Skin epidermis (tissue), 12 donors: ENCODE measurements at regions not wholly inside any gene's neighbourhood (a gene's known extent, or its start where the extent isn't known, plus 50 kb on each side); places are given as distances from the start of the nearest gene placed in this dataset.

Source experiments
- H3K27ac ChIP-seq, 21 experiments: fragments of 200-600 bp; sonication (generic) in 11 of 21; one replicate each; pipeline ENCODE4 v1.5.0; 2020; ENCODE audit warnings: mild to moderate bottlenecking in 3 of 21, inconsistent platforms in 2 of 21, moderate library complexity in 2 of 21
- H3K4me3 ChIP-seq, 7 experiments: fragments of 200-600 bp; sonication (generic) in 2 of 7; one replicate each; pipeline ENCODE4 v1.5.0; 2020; ENCODE audit warnings: inconsistent platforms in 2 of 7, mild to moderate bottlenecking in 2 of 7, moderate library complexity in 1 of 7

- no peak overlapping the region for H3K27ac ChIP-seq
- no peak overlapping the region for H3K4me3 ChIP-seq
These were observed 183.5 kb downstream of the PHETA1 start for GRCh38 chr12:111185206-111185888.

GRCh38 chr12:111184161-111184560, 184.7 kb downstream of the PHETA1 start:
- H3K27ac ChIP-seq = no peak overlapping the region
- no peak overlapping the region for H3K4me3 ChIP-seq

- Histone ChIP-seq H3K27ac (no peak overlapping the region), H3K4me3 (no peak overlapping the region)
These were observed 185.8 kb downstream of the PHETA1 start for GRCh38 chr12:111183094-111183493.

- no peak overlapping the region for H3K27ac ChIP-seq
- no peak overlapping the region for H3K4me3 ChIP-seq
These were observed 186.5 kb downstream of the PHETA1 start for GRCh38 chr12:111182382-111182781.

- Histone ChIP-seq H3K4me3 (no peak overlapping the region), H3K27ac (no peak overlapping the region)
These were observed 187.7 kb downstream of the PHETA1 start for GRCh38 chr12:111181143-111181726.

GRCh38 chr12:111180426-111181142, 188.3 kb downstream of the PHETA1 start:
- Histone ChIP-seq H3K27ac (no peak overlapping the region), H3K4me3 (no peak overlapping the region)

GRCh38 chr12:111178181-111179081, 190.5 kb downstream of the PHETA1 start:
- Histone ChIP-seq H3K4me3 (no peak overlapping the region), H3K27ac (no peak overlapping the region)

- Histone ChIP-seq H3K4me3 (no peak overlapping the region), H3K27ac (no peak overlapping the region)
These were observed 193.3 kb downstream of the PHETA1 start for GRCh38 chr12:111175396-111176094.

- H3K4me3 ChIP-seq = no peak overlapping the region
- H3K27ac ChIP-seq = no peak overlapping the region
These were observed 193.9 kb downstream of the PHETA1 start for GRCh38 chr12:111174961-111175345.

- Histone ChIP-seq H3K27ac (no peak overlapping the region), H3K4me3 (no peak overlapping the region)
These were observed 194.5 kb downstream of the PHETA1 start for GRCh38 chr12:111174251-111174960.

- H3K4me3 ChIP-seq = no peak overlapping the region
- no peak overlapping the region for H3K27ac ChIP-seq
These were observed 195.1 kb downstream of the PHETA1 start for GRCh38 chr12:111173836-111174235.

- Histone ChIP-seq H3K4me3 (no peak overlapping the region), H3K27ac (no peak overlapping the region)
These were observed 195.5 kb downstream of the PHETA1 start for GRCh38 chr12:111173391-111173790.

- Histone ChIP-seq H3K27ac (no peak overlapping the region), H3K4me3 (no peak overlapping the region)
These were observed 196.1 kb downstream of the PHETA1 start for GRCh38 chr12:111172786-111173185.

- Histone ChIP-seq H3K4me3 (no peak overlapping the region), H3K27ac (no peak overlapping the region)
These were observed 197.1 kb downstream of the PHETA1 start for GRCh38 chr12:111171832-111172231.

GRCh38 chr12:111171345-111171744, 197.6 kb downstream of the PHETA1 start:
- no peak overlapping the region for H3K4me3 ChIP-seq
- H3K27ac ChIP-seq = no peak overlapping the region

- no peak overlapping the region for H3K4me3 ChIP-seq
- H3K27ac ChIP-seq = no peak overlapping the region
These were observed 198.4 kb downstream of the PHETA1 start for GRCh38 chr12:111170543-111170942.

- no peak overlapping the region for H3K4me3 ChIP-seq
- no peak overlapping the region for H3K27ac ChIP-seq
These were observed 199.4 kb downstream of the PHETA1 start for GRCh38 chr12:111169456-111169855.

- Histone ChIP-seq H3K27ac (no peak overlapping the region), H3K4me3 (no peak overlapping the region)
These were observed 199.9 kb downstream of the PHETA1 start for GRCh38 chr12:111169032-111169431.
